K562 (cell line): ENCODE measurements at regions not wholly inside any gene's neighbourhood (a gene's known extent, or its start where the extent isn't known, plus 50 kb on each side); places are given as distances from the start of the nearest gene placed in this dataset.

Source experiments
- ATAC-seq: fragments of 200-7000 bp; cut with Tn5 transposase; 3 replicates; pipeline ENCODE4 v1.9.1; 2020; ENCODE audit warnings: moderate library complexity
- BruUV-seq: library from RNA; stranded (reverse); fragments of 400-500 nt; replicated peaks from 2 replicates; lab custom pipeline; 2021; lab: Mats Ljungman, UMichigan
- CTCF ChIA-PET: fragments of 300-600 bp; formaldehyde crosslinking; extraction: SDS; loops from one replicate; lab custom pipeline; 2021; ENCODE audit warnings: low intra/inter-chr PET ratio; lab: Yijun Ruan, JAX
- POLR2A ChIA-PET: fragments of 300-600, 350-650 bp; sonication (Branson Sonifier 250); formaldehyde crosslinking; extraction: SDS; loops from one replicate; lab custom pipeline; 2021; ENCODE audit warnings: antibody characterized with exemption, inconsistent platforms; lab: Yijun Ruan, JAX
- DNase-seq, 4 experiments: peaks; one replicate each; pipeline versions ENCODE4 v3.0.0 to v3.0.0-alpha.2; 2011 to 2018; ENCODE audit warnings: low spot score in 3 of 4, mixed read lengths in 3 of 4; ENCODE audit errors: extremely low read depth in 1 of 4
- FAIRE-seq: peaks from 2 replicates; lab custom pipeline; 2011; peaks lifted over from hg19 to GRCh38; lab: Jason Lieb, UNC
- H2AFZ ChIP-seq: 2 replicates; pipeline ENCODE4 v1.6.0; 2011; ENCODE audit warnings: low read depth, low read length, control low read depth, inconsistent platforms
- H3K27ac ChIP-seq: fragments of 200-600 bp; 3 replicates; pipeline ENCODE4 v1.8.0; 2011; ENCODE audit warnings: low read depth, mild to moderate bottlenecking, control low read depth, inconsistent platforms, low read length, moderate library complexity, mixed read lengths; ENCODE audit errors: extremely low read depth
- H3K27me3 ChIP-seq, 2 experiments: fragments of 300-600 bp in 1 of 2; 2 replicates in 1 of 2; 3 replicates in 1 of 2; pipeline versions ENCODE4 v1.6.0 to v1.8.0; 2011; ENCODE audit warnings: inconsistent platforms in 2 of 2, low read length in 2 of 2, mild to moderate bottlenecking in 1 of 2, mixed read lengths in 1 of 2, moderate library complexity in 1 of 2; ENCODE audit not compliant: control insufficient read depth in 2 of 2, insufficient read depth in 2 of 2
- H3K36me3 ChIP-seq: fragments of 300-600 bp; 3 replicates; pipeline ENCODE4 v1.8.0; 2011; ENCODE audit warnings: mild to moderate bottlenecking, low read length, inconsistent platforms; ENCODE audit not compliant: control insufficient read depth, insufficient read depth
- H3K4me1 ChIP-seq, 2 experiments: fragments of 200-600 bp in 1 of 2; replicated peaks in 1 of 2; 2 replicates in 1 of 2; 3 replicates in 1 of 2; pipeline versions ENCODE4 v1.5.1 to v1.8.0; 2011; ENCODE audit warnings: inconsistent platforms in 2 of 2, low read length in 2 of 2, mild to moderate bottlenecking in 1 of 2, mixed read lengths in 1 of 2, moderate library complexity in 1 of 2; ENCODE audit not compliant: control insufficient read depth in 2 of 2, insufficient read depth in 2 of 2
- H3K4me2 ChIP-seq: 2 replicates; pipeline ENCODE4 v1.6.1; 2011; ENCODE audit warnings: low read length, control low read depth, inconsistent platforms, mixed read lengths; ENCODE audit not compliant: insufficient read depth
- H3K4me3 ChIP-seq: fragments of 200-600 bp; sonication (generic), shearing (Covaris generic); 2 replicates; pipeline ENCODE4 v1.5.1; 2016; ENCODE audit warnings: control low read depth, inconsistent platforms
- H3K79me2 ChIP-seq: fragments of 200-600 bp; 3 replicates; pipeline ENCODE4 v1.8.0; 2011; ENCODE audit warnings: low read length, inconsistent platforms; ENCODE audit not compliant: control insufficient read depth, insufficient read depth
- H3K9ac ChIP-seq, 2 experiments: 2 replicates each; pipeline versions ENCODE4 v1.6.0 to v1.6.1; 2011; ENCODE audit warnings: low read depth in 2 of 2, low read length in 2 of 2, control low read depth in 1 of 2, inconsistent platforms in 1 of 2, mild to moderate bottlenecking in 1 of 2, mixed read lengths in 1 of 2; ENCODE audit not compliant: insufficient read depth in 1 of 2
- H3K9me1 ChIP-seq: one replicate; pipeline ENCODE4 v1.6.0; 2011; ENCODE audit warnings: inconsistent platforms, mild to moderate bottlenecking, low read length, moderate library complexity; ENCODE audit not compliant: control insufficient read depth, insufficient read depth
- H3K9me3 ChIP-seq: replicated peaks from 2 replicates; pipeline ENCODE4 v1.5.1; 2011; ENCODE audit warnings: low read depth, low read length, inconsistent platforms; ENCODE audit not compliant: control insufficient read depth, insufficient read depth
- H4K20me1 ChIP-seq: replicated peaks from 2 replicates; pipeline ENCODE4 v1.6.1; 2011; ENCODE audit warnings: low read length, inconsistent platforms, mixed read lengths; ENCODE audit not compliant: control insufficient read depth, insufficient read depth
- CXXC5 ChIP-seq: fragments of 250-450 bp; sonication (Bioruptor Pico); IDR thresholded peaks from 2 replicates; pipeline ENCODE4 v1.8.0; 2022; ENCODE audit warnings: inconsistent platforms, mild to moderate bottlenecking, moderate library complexity
- ERF ChIP-seq: fragments of 450-650 bp; formaldehyde crosslinking; IDR thresholded peaks from 2 replicates; pipeline ENCODE4 v1.4.0; 2020; ENCODE audit warnings: mild to moderate bottlenecking, mixed read lengths
- HOXB6 ChIP-seq: fragments of 250-450 bp; sonication (Bioruptor Pico); IDR thresholded peaks from 2 replicates; pipeline ENCODE4 v1.5.1; 2022; ENCODE audit warnings: mild to moderate bottlenecking, borderline replicate concordance
- KDM5B ChIP-seq: fragments of 200-600 bp; sonication (generic); IDR thresholded peaks from 2 replicates; pipeline ENCODE4 v1.6.1; 2012; ENCODE audit warnings: low read depth, mild to moderate bottlenecking, moderate library complexity, low read length, control low read depth, inconsistent platforms; ENCODE audit not compliant: insufficient replicate concordance
- NCOA1 ChIP-seq: fragments of 450-650 bp; IDR thresholded peaks from 2 replicates; pipeline ENCODE4 v1.6.1; 2016; ENCODE audit warnings: low read depth
- NFXL1 ChIP-seq: fragments of 450-650 bp; formaldehyde crosslinking; IDR thresholded peaks from 2 replicates; pipeline ENCODE4 v1.4.0; 2021; ENCODE audit warnings: mild to moderate bottlenecking
- OTX1 ChIP-seq: fragments of 450-650 bp; formaldehyde crosslinking; IDR thresholded peaks from 2 replicates; pipeline ENCODE4 v1.4.0; 2022; ENCODE audit warnings: mild to moderate bottlenecking
- PHB ChIP-seq: fragments of 250-450 bp; sonication (Bioruptor Pico); IDR thresholded peaks from 2 replicates; pipeline ENCODE4 v1.5.0; 2021
- PRPF4 ChIP-seq: fragments of 200-400 bp; formaldehyde crosslinking; IDR thresholded peaks from one replicate; pipeline ENCODE4 v1.6.1; 2017; ENCODE audit warnings: low read length, low read depth, mild to moderate bottlenecking; ENCODE audit not compliant: insufficient read depth, poor library complexity, severe bottlenecking
- RAD51 ChIP-seq: fragments of 450-650 bp; IDR thresholded peaks from 2 replicates; pipeline ENCODE4 v1.7.1; 2016; ENCODE audit warnings: low read depth, mild to moderate bottlenecking, borderline replicate concordance
- SUPT5H ChIP-seq: fragments of 450-650 bp; IDR thresholded peaks from 2 replicates; pipeline ENCODE4 v1.6.1; 2016
- TFAM ChIP-seq: fragments of 250-450 bp; sonication (Bioruptor Pico); conservative IDR thresholded peaks from 2 replicates; pipeline ENCODE4 v1.5.0; 2021; ENCODE audit warnings: mild to moderate bottlenecking, moderate library complexity
- TOE1 ChIP-seq, 2 experiments: fragments of 450-650 bp in 1 of 2; sonication (generic) in 1 of 2; formaldehyde crosslinking in 1 of 2; IDR thresholded peaks; 2 replicates each; pipeline versions ENCODE4 v1.7.1 to v1.8.0; 2016 to 2022; ENCODE audit warnings: borderline replicate concordance in 2 of 2, mild to moderate bottlenecking in 2 of 2, antibody characterized with exemption in 1 of 2, inconsistent platforms in 1 of 2, low read depth in 1 of 2, missing genetic modification reagents in 1 of 2, moderate library complexity in 1 of 2
- ZNF280A ChIP-seq: fragments of 450-650 bp; IDR thresholded peaks from 2 replicates; pipeline ENCODE4 v1.6.1; 2018; ENCODE audit warnings: mild to moderate bottlenecking, low read depth; ENCODE audit not compliant: partially characterized antibody
- ZNF280B ChIP-seq: fragments of 250-450 bp; sonication (Bioruptor Pico); IDR thresholded peaks from 2 replicates; pipeline ENCODE4 v1.5.1; 2021; ENCODE audit warnings: mild to moderate bottlenecking
- ZNF512 ChIP-seq: IDR thresholded peaks from 2 replicates; pipeline ENCODE4 v1.6.1; 2016; ENCODE audit warnings: missing genetic modification characterization, missing compliant biosample characterization
- ZNF589 ChIP-seq: fragments of 200-800 bp; sonication (Bioruptor generic); IDR thresholded peaks from 2 replicates; pipeline ENCODE4 v1.6.1; 2016; ENCODE audit warnings: low read depth, missing genetic modification characterization, missing compliant biosample characterization
- ZNF79 ChIP-seq: fragments of 250-450 bp; sonication (Bioruptor Pico); IDR thresholded peaks from 2 replicates; pipeline ENCODE4 v1.4.0; 2020; ENCODE audit warnings: low read depth, mild to moderate bottlenecking, moderate library complexity
- in situ Hi-C: fragments of 300-500 bp; cut with MboI; formaldehyde crosslinking; loops from 4 replicates; pipeline ENCODE4 v1.15.0; 2018; ENCODE audit warnings: inconsistent platforms, mixed read lengths
- intact Hi-C: fragments of 100-400 bp; cut with micrococcal nuclease; formaldehyde crosslinking; loops from 2 replicates; pipeline ENCODE4 v1.14.2; 2022

- intact Hi-C loops: no loop called here
- H3K9ac ChIP-seq: no peak overlapping the region
- no peak overlapping the region for H3K4me2 ChIP-seq
- no peaks in the 10 kb centered on the region for H3K27me3 ChIP-seq
- no peak for DNase-seq
- FAIRE-seq: no peak
- H3K4me3 ChIP-seq: no peak overlapping the region
- no peaks in the 10 kb centered on the region for H3K36me3 ChIP-seq
- in situ Hi-C loops: no loop called here
- H3K79me2 ChIP-seq: no peaks in the 10 kb centered on the region
- no peaks in the 10 kb centered on the region for H3K4me1 ChIP-seq
- no peaks in the 10 kb centered on the region for H3K9me1 ChIP-seq
- H3K27ac ChIP-seq: no peak overlapping the region
- BruUV-seq: no TSS peak
- 0 out of 2 replicates have a peak, but pooled peaks cover 3% of the 10 kb centered on the region for H3K9me3 ChIP-seq
- H4K20me1 ChIP-seq: no peaks in the 10 kb centered on the region
- ChIA-PET POLR2A (no interaction called here), CTCF (no interaction called here)
- ATAC-seq: no peak
- no peak overlapping the region for H2AFZ ChIP-seq
- no peak for TF ChIP-seq OTX1
- no peak for TF ChIP-seq ZNF280B (CRISPR knock-in tag)
- TF ChIP-seq KDM5B: no peak
- no peak for TF ChIP-seq TFAM (CRISPR knock-in tag)
- no peak for TF ChIP-seq PRPF4
- TF ChIP-seq ZNF280A: no peak
- TF ChIP-seq TOE1 (IDR thresholded peaks at IDR 0.05; ENCODE audit: borderline replicate concordance): no peak
- TF ChIP-seq TOE1 (CRISPR knock-in tag; IDR thresholded peaks at IDR 0.05; ENCODE audit: borderline replicate concordance, low read depth): no peak
- TF ChIP-seq ZNF589 (CRISPR knock-in tag): no peak
- TF ChIP-seq CXXC5: no peak
- no peak for TF ChIP-seq ZNF512 (tag)
- TF ChIP-seq RAD51: no peak
- no peak for TF ChIP-seq NCOA1
- TF ChIP-seq ERF (CRISPR knock-in tag): no peak
- no peak for TF ChIP-seq NFXL1 (CRISPR knock-in tag)
- no peak for TF ChIP-seq ZNF79 (CRISPR knock-in tag)
- no peak for TF ChIP-seq HOXB6
- TF ChIP-seq SUPT5H: no peak
- no peak for TF ChIP-seq PHB (CRISPR knock-in tag)
Measured at GRCh38 chr10:52631648-52632047, 140.9 kb downstream of the MBL2 start.
